Thymus (tissue), 11 donors: ENCODE measurements at regions not wholly inside any gene's neighbourhood (a gene's known extent, or its start where the extent isn't known, plus 50 kb on each side); places are given as distances from the start of the nearest gene placed in this dataset.

ENCODE experiments used
- DNase-seq, 9 donors: peaks; one replicate each; pipeline ENCODE4 v3.0.0-alpha.2; 2013; ENCODE audit warnings: low spot score in 9 of 9, low read depth in 6 of 9, missing footprints in 1 of 9
- H3K27ac ChIP-seq, 2 donors: one replicate each; pipeline ENCODE4 v1.5.1; 2013; ENCODE audit warnings: control low read depth in 1 of 2, low read depth in 1 of 2, low read length in 1 of 2, mild to moderate bottlenecking in 1 of 2, moderate library complexity in 1 of 2
- H3K27me3 ChIP-seq, 2 donors: one replicate each; pipeline ENCODE4 v1.5.1; 2013; ENCODE audit warnings: low read length in 1 of 2; ENCODE audit not compliant: control insufficient read depth in 2 of 2, insufficient read depth in 1 of 2
- H3K36me3 ChIP-seq, 2 donors: one replicate each; pipeline ENCODE4 v1.5.1; 2013; ENCODE audit warnings: low read length in 1 of 2, mild to moderate bottlenecking in 1 of 2, moderate library complexity in 1 of 2; ENCODE audit not compliant: control insufficient read depth in 2 of 2, insufficient read depth in 2 of 2
- H3K4me1 ChIP-seq, 2 donors: one replicate each; pipeline ENCODE4 v1.5.1; 2013; ENCODE audit warnings: low read length in 2 of 2; ENCODE audit not compliant: control insufficient read depth in 2 of 2, insufficient read depth in 2 of 2
- H3K4me3 ChIP-seq, 2 donors: one replicate each; pipeline ENCODE4 v1.5.1; 2013; ENCODE audit warnings: low read length in 2 of 2, control low read depth in 1 of 2, mild to moderate bottlenecking in 1 of 2
- H3K9me3 ChIP-seq, 2 donors: one replicate each; pipeline ENCODE4 v1.5.1; 2013; ENCODE audit warnings: low read length in 1 of 2, mild to moderate bottlenecking in 1 of 2; ENCODE audit not compliant: control insufficient read depth in 2 of 2, insufficient read depth in 1 of 2
- WGBS: extraction: QIAGEN DNeasy Blood & Tissue Kit; methylation state at CpG from one replicate; pipeline ENCODE4 v1.1.7; 2013; 5-methylcytosine and 5-hydroxymethylcytosine counted together
- donor health status: healthy.

GRCh38 chr1:229205854-229206253 is 65.1 kb upstream of the RAB4A start:
- H3K36me3 ChIP-seq, result no peaks in the 10 kb centered on the region
- H3K27ac ChIP-seq, result peak overlapping the region in 1 of 2 donors; percentile 83
- WGBS, result 98% methylated on average over 8 of the region's 8 CpGs
- no peak overlapping the region for H3K4me3 ChIP-seq
- peaks cover 0 to 4% of the 10 kb centered on the region in 2 donors for H3K9me3 ChIP-seq
- no peaks in the 10 kb centered on the region for H3K27me3 ChIP-seq
- no peak for DNase-seq
- H3K4me1 ChIP-seq, result peaks cover 9 to 37% of the 10 kb centered on the region in 2 donors

- Histone ChIP-seq H3K9me3 (peaks cover 0 to 4% of the 10 kb centered on the region in 2 donors), H3K27ac (no peak overlapping the region), H3K4me1 (peaks cover 9 to 35% of the 10 kb centered on the region in 2 donors), H3K36me3 (no peaks in the 10 kb centered on the region), H3K4me3 (no peak overlapping the region), H3K27me3 (no peaks in the 10 kb centered on the region)
- no peak for DNase-seq
- 92% methylated on average over 3 of the region's 3 CpGs for WGBS
Observed at GRCh38 chr1:229207916-229208315, 63.0 kb upstream of the RAB4A start.

GRCh38 chr1:229208481-229208880 is 62.4 kb upstream of the RAB4A start:
- Histone ChIP-seq H3K27ac (no peak overlapping the region), H3K27me3 (no peaks in the 10 kb centered on the region), H3K36me3 (no peaks in the 10 kb centered on the region), H3K4me1 (peaks cover 9 to 34% of the 10 kb centered on the region in 2 donors), H3K4me3 (no peak overlapping the region), H3K9me3 (peaks cover 0 to 4% of the 10 kb centered on the region in 2 donors)
- DNase-seq, result no peak
- 99% methylated on average over 3 of the region's 3 CpGs for WGBS

DNA sequence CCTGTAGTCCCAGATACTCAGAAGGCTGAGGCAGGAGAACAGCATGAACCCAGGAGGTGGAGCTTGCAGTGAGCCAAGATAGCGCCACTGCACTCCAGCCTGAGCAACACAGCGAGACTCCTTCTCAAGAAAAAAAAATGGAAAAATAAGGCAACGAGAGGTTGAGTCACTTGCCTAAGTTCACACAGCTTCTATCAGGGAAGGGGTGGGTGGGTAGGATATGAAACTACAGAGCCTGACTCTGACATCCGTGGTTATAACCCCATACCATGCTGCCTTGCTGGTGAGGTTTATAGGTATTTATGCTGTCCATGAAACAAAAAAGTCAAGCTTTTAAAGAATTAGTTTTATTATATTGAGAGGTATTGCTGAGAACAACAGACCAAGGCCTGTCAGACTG is 61.5 kb upstream of the RAB4A start:
- H3K27ac ChIP-seq, result no peak overlapping the region
- no peaks in the 10 kb centered on the region for H3K36me3 ChIP-seq
- WGBS, result 90% methylated on average over 4 of the region's 4 CpGs
- DNase-seq, result peak in 1 of 9 donors; percentile 22
- H3K27me3 ChIP-seq, result no peaks in the 10 kb centered on the region
- H3K4me3 ChIP-seq, result no peak overlapping the region
- peaks cover 9 to 27% of the 10 kb centered on the region in 2 donors for H3K4me1 ChIP-seq
- peaks cover 0 to 4% of the 10 kb centered on the region in 2 donors for H3K9me3 ChIP-seq

DNA sequence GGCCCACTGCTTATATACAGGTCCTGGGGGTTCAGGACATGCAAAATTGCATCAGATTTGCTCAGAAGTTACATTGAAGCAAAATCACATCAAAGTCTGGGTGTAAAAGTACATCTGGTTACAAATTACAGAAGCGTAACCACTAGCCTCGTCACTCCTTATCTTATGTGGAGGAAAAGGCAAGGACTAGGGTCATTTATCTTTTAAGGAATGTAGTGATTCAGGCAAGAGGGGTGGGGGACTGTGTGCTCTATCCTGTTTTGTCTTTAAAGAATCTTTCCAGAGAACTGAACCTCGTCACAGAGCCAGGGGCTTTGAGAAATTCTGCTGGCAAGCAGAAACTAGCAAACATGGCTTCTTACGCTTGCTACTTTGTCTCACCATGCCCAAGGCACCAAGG is 61.1 kb upstream of the RAB4A start:
- Histone ChIP-seq H3K27ac (no peak overlapping the region), H3K4me1 (peaks cover 9 to 23% of the 10 kb centered on the region in 2 donors), H3K36me3 (no peaks in the 10 kb centered on the region), H3K9me3 (peaks cover 0 to 4% of the 10 kb centered on the region in 2 donors), H3K4me3 (no peak overlapping the region), H3K27me3 (no peaks in the 10 kb centered on the region)
- DNase-seq, result no peak
- WGBS, result 96% methylated on average over 4 of the region's 4 CpGs

DNA sequence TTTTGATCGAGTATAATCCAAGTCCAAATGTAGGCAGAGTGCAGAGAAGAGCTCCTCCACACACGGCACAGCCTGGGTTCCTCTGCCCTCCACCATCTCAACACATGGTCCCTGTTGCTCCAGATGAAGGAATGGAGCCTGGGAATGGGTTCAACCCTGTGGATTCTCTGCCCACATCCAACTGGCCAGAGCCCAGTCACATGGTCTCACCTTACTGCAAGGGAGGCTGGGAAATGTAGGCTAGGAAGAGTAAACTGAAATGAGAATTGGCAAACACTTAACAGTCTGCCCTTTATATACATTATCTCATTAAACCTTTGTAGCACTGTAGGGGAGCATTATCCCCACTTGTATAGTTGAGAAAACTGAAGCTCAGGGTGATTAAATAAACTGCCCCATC is 60.1 kb upstream of the RAB4A start:
- Histone ChIP-seq H3K9me3 (peaks cover 0 to 4% of the 10 kb centered on the region in 2 donors), H3K4me3 (no peak overlapping the region), H3K27ac (no peak overlapping the region), H3K4me1 (peaks cover 5 to 13% of the 10 kb centered on the region in 2 donors), H3K27me3 (no peaks in the 10 kb centered on the region), H3K36me3 (no peaks in the 10 kb centered on the region)
- DNase-seq, result no peak
- WGBS, result 98% methylated on average over 2 of the region's 2 CpGs

GRCh38 chr1:229213797-229214196 is 57.1 kb upstream of the RAB4A start:
- peaks cover 0 to under 1% of the 10 kb centered on the region in 2 donors for H3K9me3 ChIP-seq
- 97% methylated on average over 2 of the region's 2 CpGs for WGBS
- DNase-seq, result no peak
- no peak overlapping the region for H3K4me3 ChIP-seq
- H3K36me3 ChIP-seq, result no peaks in the 10 kb centered on the region
- no peaks in the 10 kb centered on the region for H3K27me3 ChIP-seq
- H3K4me1 ChIP-seq, result no peaks in the 10 kb centered on the region
- no peak overlapping the region for H3K27ac ChIP-seq

DNA sequence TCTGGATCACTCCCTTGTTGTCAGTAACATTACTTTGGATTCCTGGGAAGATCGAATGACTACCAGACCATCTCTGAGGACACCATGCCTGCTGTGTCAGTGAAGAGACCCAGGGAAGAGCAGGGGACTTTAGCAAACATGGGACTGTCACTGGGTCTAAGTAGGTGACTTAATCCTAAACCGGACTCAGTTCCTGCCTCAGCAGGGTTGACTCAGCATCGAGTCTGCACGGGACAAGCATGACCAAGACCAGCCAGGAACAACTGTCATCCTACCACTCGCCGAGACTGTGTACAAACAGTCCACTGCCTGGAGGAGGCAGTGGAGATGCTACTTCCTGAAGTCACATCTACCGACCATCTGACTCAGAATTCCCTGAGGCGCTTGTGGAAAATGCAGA is 53.2 kb upstream of the RAB4A start:
- Histone ChIP-seq H3K4me1 (peaks cover 4 to 7% of the 10 kb centered on the region in 2 donors), H3K4me3 (no peak overlapping the region), H3K36me3 (no peaks in the 10 kb centered on the region), H3K27ac (no peak overlapping the region), H3K27me3 (no peaks in the 10 kb centered on the region), H3K9me3 (no peaks in the 10 kb centered on the region)
- WGBS, result 79% methylated on average over 8 of the region's 8 CpGs
- DNase-seq, result no peak

DNA sequence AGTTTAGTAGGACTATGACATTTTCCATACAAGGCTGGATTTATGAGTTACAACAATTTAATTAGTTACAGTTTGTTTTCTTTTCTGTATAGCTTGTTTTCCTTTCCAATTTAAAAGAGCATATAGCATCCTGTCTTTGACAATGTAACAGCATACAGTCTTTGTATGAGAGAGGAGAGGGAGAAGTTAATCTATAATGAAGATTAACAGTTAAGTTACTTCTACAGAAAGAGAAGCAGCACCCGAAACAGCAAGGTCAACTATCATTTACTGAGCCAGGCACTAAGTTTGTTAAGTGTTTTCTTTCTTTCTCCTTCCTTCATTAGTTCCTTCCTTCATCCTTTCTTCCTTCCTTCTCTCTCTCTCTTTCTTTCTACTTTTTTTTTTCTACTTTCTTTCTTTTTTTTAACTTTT is 52.3 kb upstream of the RAB4A start:
- H3K27me3 ChIP-seq, result no peaks in the 10 kb centered on the region

More for the DNA sequence above, 52.3 kb upstream of the RAB4A start:
- H3K4me3 ChIP-seq, result no peak overlapping the region
- no peak overlapping the region for H3K27ac ChIP-seq
- DNase-seq, result no peak
- H3K36me3 ChIP-seq, result no peaks in the 10 kb centered on the region
- H3K4me1 ChIP-seq, result peaks cover 4 to 7% of the 10 kb centered on the region in 2 donors
- 93% methylated on average over 1 of the region's 1 CpG for WGBS
- no peaks in the 10 kb centered on the region for H3K9me3 ChIP-seq
